KOPT-K1 (cell line): ENCODE measurements at regions not wholly inside any gene's neighbourhood (a gene's known extent, or its start where the extent isn't known, plus 50 kb on each side); places are given as distances from the start of the nearest gene placed in this dataset.

ENCODE experiments used
- H3K27ac ChIP-seq: fragments of 200-600 bp; sonication (generic); 2 replicates; pipeline ENCODE4 v1.5.1; 2016; ENCODE audit warnings: antibody characterized with exemption, mild to moderate bottlenecking, low read depth, low read length; ENCODE audit not compliant: poor library complexity, severe bottlenecking
- H3K36me3 ChIP-seq: fragments of 200-600 bp; sonication (generic); 2 replicates; pipeline ENCODE4 v1.5.1; 2017; ENCODE audit warnings: antibody characterized with exemption, mild to moderate bottlenecking, low read length, moderate library complexity; ENCODE audit not compliant: insufficient read depth
- H3K9me3 ChIP-seq: fragments of 200-600 bp; sonication (generic); 2 replicates; pipeline ENCODE4 v1.5.1; 2017; ENCODE audit warnings: antibody characterized with exemption, low read length, mild to moderate bottlenecking; ENCODE audit not compliant: insufficient read depth, poor library complexity, severe bottlenecking

GRCh38 chr20:17878069-17878911 lies 90.3 kb downstream of the SNX5 start:
- no peaks in the 10 kb centered on the region for H3K36me3 ChIP-seq
- no peaks in the 10 kb centered on the region for H3K9me3 ChIP-seq
- no peak overlapping the region for H3K27ac ChIP-seq

GRCh38 chr20:17875981-17876385 lies 92.6 kb downstream of the SNX5 start:
- Histone ChIP-seq H3K27ac (no peak overlapping the region), H3K36me3 (no peaks in the 10 kb centered on the region), H3K9me3 (no peaks in the 10 kb centered on the region)

- no peak overlapping the region for H3K27ac ChIP-seq
- no peaks in the 10 kb centered on the region for H3K9me3 ChIP-seq
These were observed 93.3 kb downstream of the SNX5 start for GRCh38 chr20:17875106-17875980.

GRCh38 chr20:17874271-17875105 lies 94.1 kb downstream of the SNX5 start:
- no peak overlapping the region for H3K27ac ChIP-seq
- no peaks in the 10 kb centered on the region for H3K36me3 ChIP-seq
- H3K9me3 ChIP-seq: no peaks in the 10 kb centered on the region

More at GRCh38 chr20:17875106-17875980, 93.3 kb downstream of the SNX5 start:
- no peaks in the 10 kb centered on the region for H3K36me3 ChIP-seq

GRCh38 chr20:17873410-17874270 lies 95.0 kb downstream of the SNX5 start:
- H3K9me3 ChIP-seq: no peaks in the 10 kb centered on the region
- no peaks in the 10 kb centered on the region for H3K36me3 ChIP-seq
- no peak overlapping the region for H3K27ac ChIP-seq

GRCh38 chr20:17872959-17873358 lies 95.6 kb downstream of the SNX5 start:
- H3K27ac ChIP-seq: no peak overlapping the region
- H3K9me3 ChIP-seq: no peaks in the 10 kb centered on the region
- H3K36me3 ChIP-seq: no peaks in the 10 kb centered on the region

- Histone ChIP-seq H3K9me3 (no peaks in the 10 kb centered on the region), H3K36me3 (no peaks in the 10 kb centered on the region), H3K27ac (no peak overlapping the region)
These were observed 96.2 kb downstream of the SNX5 start for GRCh38 chr20:17872434-17872833.

- Histone ChIP-seq H3K9me3 (no peaks in the 10 kb centered on the region), H3K27ac (no peak overlapping the region), H3K36me3 (no peaks in the 10 kb centered on the region)
These were observed 96.7 kb downstream of the SNX5 start for GRCh38 chr20:17871886-17872285.

- H3K9me3 ChIP-seq: no peaks in the 10 kb centered on the region
- H3K36me3 ChIP-seq: no peaks in the 10 kb centered on the region
- no peak overlapping the region for H3K27ac ChIP-seq
These were observed 97.4 kb downstream of the SNX5 start for GRCh38 chr20:17871181-17871580.

GRCh38 chr20:17870086-17870740 lies 98.4 kb downstream of the SNX5 start:
- Histone ChIP-seq H3K9me3 (no peaks in the 10 kb centered on the region), H3K27ac (no peak overlapping the region), H3K36me3 (no peaks in the 10 kb centered on the region)

GRCh38 chr20:17869295-17869994 lies 99.1 kb downstream of the SNX5 start:
- H3K36me3 ChIP-seq: no peaks in the 10 kb centered on the region
- H3K27ac ChIP-seq: no peak overlapping the region
- no peaks in the 10 kb centered on the region for H3K9me3 ChIP-seq

- H3K27ac ChIP-seq: no peak overlapping the region
- H3K36me3 ChIP-seq: no peaks in the 10 kb centered on the region
- no peaks in the 10 kb centered on the region for H3K9me3 ChIP-seq
These were observed 99.8 kb downstream of the SNX5 start for GRCh38 chr20:17868700-17869231.

GRCh38 chr20:17868151-17868550 lies 100.4 kb downstream of the SNX5 start:
- Histone ChIP-seq H3K36me3 (no peaks in the 10 kb centered on the region), H3K9me3 (no peaks in the 10 kb centered on the region), H3K27ac (no peak overlapping the region)
